GM18861 (cell line): ENCODE measurements at regions not wholly inside any gene's neighbourhood (a gene's known extent, or its start where the extent isn't known, plus 50 kb on each side); places are given as distances from the start of the nearest gene placed in this dataset.

ENCODE experiments used
- ATAC-seq: cut with Tn5 transposase; IDR thresholded peaks from one replicate; pipeline ENCODE4 v1.9.1; 2021; ENCODE audit not compliant: unreplicated experiment

DNA sequence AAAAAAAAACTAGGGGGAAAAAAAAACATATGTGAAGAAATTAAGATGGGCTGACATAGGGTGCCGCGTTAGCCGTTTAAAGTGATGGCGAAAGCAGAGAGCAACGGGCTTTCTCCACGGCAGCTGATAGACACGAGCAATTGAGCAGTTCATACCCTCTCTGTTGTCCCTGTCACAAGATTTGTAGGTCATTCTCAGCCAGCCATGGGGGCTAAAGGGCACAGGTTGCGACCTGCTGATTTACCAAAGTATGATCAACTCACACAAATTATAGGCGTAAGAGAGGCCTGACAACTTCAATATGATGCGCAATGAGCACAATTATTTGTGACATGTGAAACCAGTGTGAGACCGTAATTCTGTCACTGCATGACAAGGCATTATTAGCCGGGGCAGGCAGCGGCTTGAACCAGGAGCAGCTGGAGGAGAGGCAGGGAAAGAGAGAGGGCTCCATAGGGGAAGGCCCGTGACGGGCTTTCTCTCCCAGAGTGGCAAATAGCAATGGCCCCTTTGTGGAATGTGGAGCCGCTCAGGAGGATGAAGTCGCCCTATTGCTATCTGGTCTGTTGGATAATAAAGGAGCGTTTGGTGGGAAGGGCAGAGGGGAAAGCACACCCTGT, 195.1 kb upstream of the HABP2 start:
- ATAC-seq: no peak

DNA sequence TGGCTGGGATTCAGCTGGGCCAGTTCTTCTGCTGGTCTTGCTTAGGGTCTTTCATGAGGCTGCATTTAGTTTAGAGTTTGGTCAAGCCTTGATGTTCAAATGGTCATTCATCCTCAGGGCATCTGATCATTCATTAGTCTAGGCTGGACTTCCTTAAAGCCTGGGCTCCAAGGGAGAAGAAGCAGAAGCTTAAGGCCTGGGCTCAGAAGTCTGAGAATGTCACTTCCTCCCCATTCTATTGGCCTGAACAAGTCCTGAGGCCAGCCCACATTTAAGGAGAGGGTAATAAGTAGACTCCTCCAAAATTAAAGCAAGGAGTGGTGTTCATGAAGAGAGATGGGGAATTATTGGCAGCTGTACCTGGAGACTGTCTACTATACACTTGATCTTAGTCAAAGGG, 193.2 kb upstream of the HABP2 start:
- ATAC-seq: no peak

DNA sequence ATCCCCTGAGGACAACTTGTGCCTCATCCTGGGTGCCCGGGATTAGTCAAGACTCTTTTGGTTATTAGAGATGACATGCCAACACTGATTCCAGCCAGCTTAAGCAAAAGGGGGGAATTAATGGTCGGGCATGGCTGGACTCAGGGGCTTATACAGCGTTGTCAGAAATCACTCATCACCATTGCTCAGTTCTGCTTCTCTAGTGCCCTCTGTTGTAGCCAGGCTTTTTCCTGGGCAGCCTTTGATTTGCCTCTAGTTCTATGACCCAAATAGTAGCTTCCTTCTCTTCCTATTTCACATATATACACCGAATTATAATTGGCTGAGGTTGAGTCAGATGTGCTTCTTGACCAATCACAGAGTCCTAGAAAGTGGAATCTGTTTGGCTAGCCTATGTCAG, 192.0 kb upstream of the HABP2 start:
- ATAC-seq: no peak

DNA sequence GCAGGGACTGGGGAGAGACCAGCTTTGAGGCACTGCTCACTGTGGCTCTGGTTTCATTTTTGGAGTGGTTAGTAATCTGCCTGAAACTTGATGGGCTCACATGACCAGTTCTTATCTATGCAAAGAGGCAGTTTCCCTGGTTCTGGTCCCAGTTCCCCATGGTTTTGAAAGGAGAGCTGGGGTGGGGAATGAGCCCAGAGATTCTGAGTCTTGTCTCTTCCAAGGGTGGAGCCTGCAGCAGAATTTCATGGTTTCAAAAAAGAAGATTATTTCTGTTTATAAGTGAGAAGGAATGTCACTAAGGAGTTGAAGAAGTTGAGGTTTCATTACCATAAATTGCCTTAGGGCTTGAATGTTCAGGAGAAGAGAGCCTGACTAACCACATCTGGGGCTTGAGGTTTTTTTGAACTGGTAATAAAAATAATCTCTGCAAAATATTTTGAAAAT, 190.2 kb upstream of the HABP2 start:
- ATAC-seq: no peak

DNA sequence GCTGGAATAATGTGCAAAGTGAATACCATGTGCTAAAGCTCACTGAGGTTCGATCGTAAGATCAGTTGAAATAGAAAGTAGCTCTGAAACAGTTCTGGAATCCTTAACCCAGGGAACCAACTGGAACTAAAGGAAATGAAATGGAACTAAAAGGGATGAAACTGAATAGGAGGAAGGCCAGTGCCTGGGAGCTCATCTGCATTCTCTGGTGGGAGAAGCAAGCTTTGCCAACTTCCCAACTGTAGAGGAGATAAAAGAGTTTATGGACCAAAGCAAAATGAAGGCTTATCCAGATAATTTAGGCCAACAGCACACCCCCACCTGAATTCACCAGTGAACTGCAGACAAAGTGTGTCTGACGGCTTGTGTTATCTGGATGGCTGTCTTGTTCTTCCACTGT, 188.6 kb upstream of the HABP2 start:
- ATAC-seq: no peak

DNA sequence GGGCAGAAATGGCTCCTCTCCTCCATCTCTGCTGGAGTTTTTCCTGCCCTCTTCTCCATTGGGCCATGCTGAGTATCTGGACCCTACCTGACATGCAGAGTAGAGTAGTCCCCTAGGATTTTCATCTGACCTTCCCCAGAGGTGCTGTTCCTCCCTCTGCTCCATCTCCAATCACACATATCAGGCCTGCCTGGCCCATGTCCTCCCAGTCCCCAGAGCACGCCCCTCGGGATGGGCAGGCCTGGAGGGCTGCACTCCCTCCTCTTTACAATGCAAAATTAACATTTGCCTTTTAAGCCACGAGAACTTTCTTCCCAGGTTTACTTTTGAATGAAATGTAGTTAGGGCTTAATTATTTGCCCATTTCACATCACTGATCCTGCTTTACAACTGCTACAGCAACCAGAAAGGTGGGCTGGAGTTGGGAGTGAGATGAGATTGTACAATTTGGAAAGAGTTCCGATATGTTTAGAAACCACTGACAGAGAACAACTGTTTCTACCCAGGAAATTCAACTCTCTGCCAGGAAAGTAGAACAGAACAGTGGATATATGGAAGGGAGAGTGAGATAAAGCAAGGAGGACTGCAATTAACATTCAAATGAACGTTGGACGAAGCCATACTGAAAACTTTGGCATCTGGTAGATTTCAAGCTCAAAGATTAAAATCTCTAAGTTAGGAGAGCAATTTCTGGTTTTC, 184.0 kb upstream of the HABP2 start:
- ATAC-seq: no peak

DNA sequence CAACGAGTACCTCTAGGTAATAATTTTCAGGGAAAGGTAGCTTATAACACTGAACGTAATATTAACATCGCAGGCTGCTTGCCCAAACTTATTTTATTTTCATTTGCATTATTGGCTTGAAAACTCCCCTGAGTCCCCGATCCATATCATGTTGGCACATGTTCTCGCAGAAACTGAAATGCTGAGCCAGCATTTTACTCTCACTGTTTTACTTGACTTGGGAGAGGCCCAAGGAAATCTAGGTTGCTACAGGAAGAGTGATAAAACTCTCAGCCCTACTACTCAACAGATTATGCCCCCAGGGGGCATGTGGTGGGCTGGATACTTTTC, 183.5 kb upstream of the HABP2 start:
- ATAC-seq: no peak

DNA sequence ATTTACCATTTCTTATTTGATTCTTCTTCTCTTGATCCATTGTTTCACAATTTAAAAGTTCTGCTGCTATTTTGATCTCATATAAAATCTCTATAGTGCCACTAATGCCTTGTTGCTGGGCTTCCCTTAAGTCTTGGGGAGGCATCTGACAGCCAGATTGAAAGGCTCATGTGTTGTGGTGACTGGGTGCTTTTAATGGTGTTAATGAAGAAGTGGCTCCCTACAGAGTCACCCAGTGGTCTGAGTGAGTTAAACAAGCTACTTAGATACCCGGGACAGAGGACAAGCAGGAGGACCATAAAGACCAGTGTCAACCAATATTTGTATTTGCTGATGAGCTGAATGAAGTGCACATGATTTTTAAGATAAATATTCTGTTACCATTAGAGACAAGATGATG, 176.4 kb upstream of the HABP2 start:
- ATAC-seq: no peak

DNA sequence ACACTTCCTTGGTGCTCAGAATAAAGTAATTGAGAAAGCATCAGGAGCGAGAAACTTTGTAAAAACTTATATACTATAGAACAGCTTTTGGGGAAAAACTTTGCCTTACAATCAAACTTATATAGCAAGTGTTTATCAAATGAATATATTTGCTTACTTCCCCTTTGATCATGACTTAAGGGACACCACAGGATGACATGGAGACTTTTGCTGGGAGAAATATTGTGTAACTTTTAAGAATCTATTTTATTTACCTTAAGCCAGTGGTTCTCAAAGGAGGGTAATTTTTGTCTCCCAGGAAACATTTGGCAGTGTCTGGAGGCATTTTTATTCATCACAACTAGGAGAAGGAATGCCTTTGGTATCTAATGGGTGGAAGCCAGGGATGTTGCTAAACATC, 173.8 kb upstream of the HABP2 start:
- ATAC-seq: no peak

DNA sequence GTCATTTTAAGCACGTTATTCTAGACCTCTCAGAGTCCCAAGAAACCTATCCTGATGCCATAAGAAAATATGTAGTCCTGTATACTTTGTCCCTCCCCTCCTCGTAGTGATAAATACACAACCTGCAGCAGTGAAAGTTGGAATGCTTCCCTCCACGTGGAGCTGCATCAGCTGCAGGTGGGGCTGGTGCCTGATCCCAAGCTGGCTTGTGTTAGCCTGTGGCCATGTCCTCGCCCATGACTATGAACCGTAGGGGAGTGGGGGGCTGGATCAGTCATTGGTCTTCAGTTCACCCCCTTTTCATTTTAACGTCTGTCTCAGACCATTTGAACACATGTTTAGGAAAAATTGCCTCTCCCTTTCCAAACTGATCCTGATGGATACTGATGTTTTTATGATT, 171.4 kb upstream of the HABP2 start:
- ATAC-seq: no peak

DNA sequence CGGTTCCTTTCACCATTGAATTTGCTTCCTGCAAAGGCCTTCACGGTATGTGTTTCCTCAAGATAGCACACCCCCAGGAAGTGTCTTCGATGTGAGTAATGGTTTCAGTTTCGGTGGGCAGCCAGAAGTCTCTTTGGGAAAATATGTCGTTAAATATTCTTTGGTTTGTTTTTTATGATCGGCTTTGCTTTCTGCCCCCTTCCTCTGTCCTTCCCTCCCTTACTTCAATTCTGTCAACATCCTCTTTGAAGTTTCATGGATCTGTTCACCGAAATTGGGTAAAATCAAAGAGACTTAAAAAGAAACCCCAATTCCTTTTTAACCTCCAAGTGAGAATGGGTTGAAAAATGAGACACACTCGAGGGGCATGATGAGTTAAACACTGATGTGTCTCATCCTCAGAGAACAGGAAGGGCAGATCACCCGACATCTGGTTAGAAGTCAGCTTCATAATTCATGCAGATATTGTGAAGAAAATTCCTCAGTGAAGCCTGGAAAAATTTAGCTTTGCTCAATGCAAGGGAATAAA, 170.8 kb upstream of the HABP2 start:
- peak; percentile 49 for ATAC-seq

DNA sequence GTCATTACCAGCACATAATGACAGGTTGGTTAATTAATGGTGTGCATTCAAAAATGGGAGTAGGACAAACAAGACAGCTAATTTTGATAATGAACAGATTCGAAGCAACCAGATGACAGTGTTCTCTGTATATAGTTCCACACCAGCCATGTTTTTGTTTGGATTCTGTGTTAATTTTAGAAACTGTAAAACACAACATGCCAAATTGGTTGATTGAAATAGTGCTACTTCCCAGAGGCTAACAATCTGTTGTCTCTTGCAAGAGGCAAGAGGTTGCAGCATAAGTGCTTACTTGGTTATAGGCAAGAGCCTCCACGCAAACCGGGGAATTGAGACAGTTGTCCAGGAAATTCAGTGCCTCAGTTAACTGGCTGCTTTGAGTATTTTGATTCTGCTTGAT, 170.2 kb upstream of the HABP2 start:
- no peak for ATAC-seq

DNA sequence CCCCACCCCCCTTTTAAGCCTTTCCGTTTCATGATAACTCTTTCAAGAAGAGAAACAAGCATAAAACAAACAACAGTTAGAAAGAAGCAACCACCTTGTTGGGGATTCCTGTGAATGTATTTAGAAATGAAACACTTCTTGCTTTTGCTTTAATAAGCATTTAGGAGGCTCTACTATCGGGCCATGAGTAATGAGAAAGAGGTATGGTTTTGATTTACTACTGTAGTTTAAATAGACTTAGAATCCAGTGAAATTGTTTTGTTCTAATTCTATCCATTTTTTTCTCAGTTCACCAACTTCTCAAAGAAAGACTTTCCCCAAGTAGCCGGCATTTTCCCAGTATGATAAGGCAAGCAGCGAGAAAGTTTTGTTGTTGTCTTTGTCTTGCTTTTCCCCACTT, 168.7 kb upstream of the HABP2 start:
- no peak for ATAC-seq

DNA sequence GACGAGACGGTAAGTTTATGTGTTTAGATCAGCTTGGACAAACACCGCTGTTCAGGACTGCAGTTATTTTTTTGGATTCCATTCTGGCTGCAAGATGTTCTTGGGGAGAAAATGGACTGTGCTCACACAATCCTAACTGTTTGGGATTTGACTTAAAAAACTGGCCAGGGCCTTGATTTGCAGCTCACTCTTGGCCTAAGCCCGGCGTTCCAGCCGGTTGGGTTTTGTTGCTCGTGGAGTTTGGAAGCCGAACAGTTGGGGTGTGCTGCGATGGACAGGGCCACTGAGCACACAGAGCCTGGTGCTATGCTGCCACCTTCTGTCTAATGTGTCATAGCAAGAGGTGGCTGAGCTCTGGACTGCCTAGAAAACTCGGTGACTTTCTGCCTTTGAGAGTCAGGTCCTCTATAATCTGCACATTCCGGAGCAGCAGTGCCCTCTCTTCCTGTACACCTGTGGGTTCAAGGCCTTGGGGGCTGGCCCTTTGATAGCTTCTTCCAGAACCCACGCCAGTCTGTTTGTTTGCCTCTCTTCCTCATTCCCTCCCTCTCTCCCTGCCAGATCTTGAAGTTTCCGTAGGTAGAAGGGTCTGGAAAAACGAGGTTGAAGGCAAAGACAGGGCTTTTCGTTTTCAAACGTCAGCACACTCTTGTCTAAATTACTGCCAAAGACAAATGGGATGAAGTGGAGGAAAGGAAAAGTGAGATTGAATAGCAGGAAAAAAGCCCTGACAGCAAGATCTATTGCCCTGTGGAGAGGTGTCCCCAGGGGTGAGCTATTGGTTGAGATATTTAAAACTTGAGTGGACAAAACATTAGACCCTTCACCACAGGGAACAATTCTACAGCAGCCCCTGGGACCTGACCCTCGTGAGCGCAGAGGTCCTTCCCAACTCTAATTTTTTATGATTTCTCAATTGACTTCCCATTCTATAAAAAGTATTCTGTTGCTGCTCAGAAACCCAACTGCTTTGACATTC, 167.5 kb upstream of the HABP2 start:
- ATAC-seq: peak; percentile 81

DNA sequence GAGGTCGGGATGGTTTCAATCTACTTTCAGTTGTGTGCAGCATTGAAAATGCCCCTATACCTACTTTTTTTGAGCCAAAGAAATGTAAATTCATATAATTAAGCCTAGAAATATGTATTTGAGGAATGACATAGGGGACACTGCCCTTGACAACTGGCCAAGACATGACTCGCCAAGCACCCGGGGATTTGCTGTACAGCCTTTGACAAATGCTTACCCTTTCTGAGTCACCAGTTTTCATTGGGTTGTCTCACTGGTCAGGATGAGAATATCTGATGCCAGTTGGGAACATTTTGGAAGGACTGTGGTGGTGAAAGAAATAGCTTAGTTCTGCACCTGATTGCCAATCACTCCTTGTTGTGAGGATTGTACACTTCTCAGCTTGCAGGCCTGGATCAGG, 166.8 kb upstream of the HABP2 start:
- no peak for ATAC-seq

DNA sequence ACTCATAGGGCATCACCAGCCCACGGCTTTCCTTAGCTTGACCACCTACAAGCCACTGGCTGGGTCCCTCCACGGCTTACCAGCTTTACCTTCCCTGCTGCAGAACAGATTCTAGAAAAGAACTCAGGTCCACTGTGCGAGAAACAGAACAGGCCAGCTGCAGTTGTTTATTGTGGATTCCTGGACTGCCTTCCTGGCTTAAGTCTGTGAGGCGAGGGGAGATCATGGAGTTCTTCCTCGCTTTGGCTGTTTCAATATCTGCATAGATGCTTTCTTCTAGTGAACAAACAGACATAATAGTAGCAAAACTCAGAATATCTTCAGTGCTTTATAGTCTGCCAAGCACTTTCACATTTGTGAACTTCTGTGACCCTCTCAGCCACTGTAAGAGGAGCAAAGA, 162.9 kb upstream of the HABP2 start:
- ATAC-seq: no peak

DNA sequence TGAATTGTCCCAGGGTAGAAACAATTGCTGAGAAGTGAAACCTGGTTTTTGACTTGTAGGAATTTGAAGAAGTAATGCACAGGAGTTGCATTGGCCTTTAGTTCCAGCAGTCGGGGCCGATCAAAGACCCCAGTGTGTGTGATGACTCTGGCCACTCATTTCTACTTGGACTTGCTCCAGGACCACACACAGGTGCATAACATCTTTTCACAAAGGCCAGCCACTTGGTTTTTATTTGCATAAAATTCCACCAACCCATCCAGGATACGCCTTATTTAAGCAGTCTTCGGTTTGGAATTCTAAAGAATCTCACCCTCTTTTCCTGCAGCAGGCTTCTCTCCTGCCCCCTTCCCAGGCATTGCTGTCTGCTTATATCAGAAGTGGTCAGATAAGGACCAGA, 162.0 kb upstream of the HABP2 start:
- ATAC-seq: no peak

DNA sequence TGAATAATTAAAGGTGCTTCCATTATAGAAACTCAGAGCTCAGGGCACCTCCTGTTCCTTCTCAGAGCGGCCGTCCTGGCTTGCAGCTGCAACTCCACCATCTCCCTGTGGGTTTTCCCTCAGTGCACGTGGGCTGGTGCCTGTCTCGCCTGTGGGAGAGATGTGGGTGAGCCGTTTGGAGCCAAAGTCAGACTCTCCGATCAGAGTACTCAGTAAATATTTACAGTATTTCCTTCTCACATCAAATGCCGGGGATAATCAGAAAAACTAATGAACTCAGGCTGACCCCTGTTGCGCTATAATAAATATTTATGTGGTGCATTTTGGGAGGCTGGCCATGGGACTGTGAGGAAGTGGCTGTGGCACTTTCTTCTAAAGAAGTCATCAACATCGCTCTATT, 155.8 kb upstream of the HABP2 start:
- ATAC-seq: no peak

DNA sequence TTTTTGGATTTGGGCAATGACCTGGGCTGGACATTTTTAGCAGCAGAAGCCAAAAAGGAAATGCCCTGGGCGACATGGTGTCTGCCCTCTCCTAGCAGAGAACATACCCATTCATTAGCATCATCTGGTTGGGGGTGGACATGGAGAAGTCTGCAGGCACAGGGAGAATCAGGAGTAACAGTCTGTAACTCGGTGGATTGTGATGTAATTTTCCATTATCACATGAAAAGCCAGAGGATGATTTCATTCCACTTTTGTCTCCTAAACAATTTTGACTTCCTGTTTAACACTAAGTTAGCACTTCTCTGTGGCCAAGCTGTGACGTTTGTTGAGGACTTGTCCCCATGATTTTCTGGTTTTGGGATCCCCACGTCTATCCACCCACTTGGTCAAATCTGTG, 153.8 kb upstream of the HABP2 start:
- no peak for ATAC-seq

DNA sequence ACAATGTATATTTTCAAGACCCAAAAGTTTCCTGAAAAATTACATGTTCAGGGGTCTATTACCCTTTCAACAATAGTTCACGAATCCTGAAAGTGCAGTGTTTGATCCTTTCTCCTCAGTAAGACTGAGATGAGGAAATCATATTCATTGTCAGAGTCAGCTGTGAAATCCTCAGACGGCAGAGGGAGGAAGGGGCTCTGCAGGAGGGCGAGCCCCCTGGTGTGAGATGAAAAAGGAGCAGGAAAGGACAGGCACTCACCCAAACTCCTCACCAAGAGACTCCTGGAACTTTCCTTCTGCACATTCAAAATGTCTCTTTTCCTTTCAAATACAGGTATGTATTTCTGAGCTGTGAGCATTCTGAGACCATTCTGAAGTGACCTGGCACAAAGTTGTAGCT, 150.3 kb upstream of the HABP2 start:
- no peak for ATAC-seq

DNA sequence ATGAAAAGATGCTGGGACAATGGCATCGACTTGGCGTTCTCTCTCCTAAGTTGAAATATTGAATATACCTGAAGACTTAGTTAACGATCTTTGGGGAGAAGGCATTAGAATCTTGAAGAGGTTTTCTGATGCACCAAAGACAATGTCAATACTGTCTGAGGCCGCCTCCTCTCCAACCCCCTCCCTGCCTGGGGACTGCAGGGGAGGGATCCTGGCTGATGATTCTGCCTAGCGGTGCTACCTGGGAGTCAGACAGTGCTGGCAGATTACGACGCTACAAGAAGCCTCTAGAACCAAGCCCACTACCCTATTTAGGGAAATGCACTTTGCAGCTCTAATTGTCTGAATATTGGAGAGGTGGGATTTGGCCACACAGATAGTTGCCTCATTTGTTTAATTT, 145.6 kb upstream of the HABP2 start:
- ATAC-seq: no peak

DNA sequence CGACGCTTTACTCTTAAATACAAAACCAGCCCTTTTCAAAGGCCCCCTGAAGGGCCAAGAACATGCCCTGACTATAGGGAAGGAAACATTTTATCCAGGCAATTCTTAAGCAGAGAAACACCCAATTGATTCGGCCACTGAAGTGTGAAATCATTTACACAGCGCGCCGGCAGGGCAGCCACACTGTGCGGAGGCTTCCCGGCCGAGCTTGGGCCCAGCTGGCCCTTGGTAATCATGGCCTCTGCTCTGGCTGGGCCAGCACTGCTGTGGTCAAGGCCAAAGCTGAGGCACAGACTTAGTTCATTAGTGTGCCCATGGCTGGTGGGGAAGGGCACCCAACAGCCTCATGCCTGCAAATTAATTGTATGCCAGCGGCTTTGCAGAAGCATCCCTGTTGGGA, 143.7 kb upstream of the HABP2 start:
- ATAC-seq: no peak
